ENCODE measurements at regions not wholly inside any gene's neighbourhood (a gene's known extent, or its start where the extent isn't known, plus 50 kb on each side); places are given as distances from the start of the nearest gene placed in this dataset.

DNA sequence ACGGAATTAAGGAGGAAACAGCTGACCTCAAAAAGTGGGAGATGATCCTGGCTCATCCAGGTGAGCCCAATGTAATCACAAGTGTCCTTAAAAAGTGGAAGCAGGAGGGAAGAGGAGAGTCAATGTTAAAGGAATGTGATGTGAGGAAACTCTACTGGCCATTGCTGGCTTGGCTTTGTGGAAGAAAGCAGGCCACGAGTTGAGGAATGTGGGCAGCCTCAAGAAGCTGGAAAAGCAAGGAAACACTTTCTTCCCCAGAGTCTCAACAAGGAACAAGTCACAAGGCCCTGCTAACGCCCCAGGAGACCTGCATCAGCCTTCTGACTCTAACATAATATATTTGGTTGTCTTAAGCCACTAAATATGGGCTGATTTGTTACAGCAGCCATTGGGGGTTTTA, 252.8 kb downstream of the PSAT1 start:
- H3K4me3 Mint-ChIP-seq: no peak overlapping the region
- no peak overlapping the region for H3K27ac Mint-ChIP-seq
- H3K27me3 Mint-ChIP-seq: peaks cover 7% of the 10 kb centered on the region
- H3K9me3 Mint-ChIP-seq: no peaks in the 10 kb centered on the region
- no peaks in the 10 kb centered on the region for H3K36me3 Mint-ChIP-seq (ENCODE audit: low read depth)
- no peaks in the 10 kb centered on the region for H3K4me1 Mint-ChIP-seq (ENCODE audit: low read depth)

GRCh38 chr9:78552802-78553201, 255.9 kb downstream of the PSAT1 start:
- no peak overlapping the region for H3K27ac Mint-ChIP-seq
- no peak overlapping the region for H3K4me3 Mint-ChIP-seq
- no peaks in the 10 kb centered on the region for H3K9me3 Mint-ChIP-seq
- H3K4me1 Mint-ChIP-seq (ENCODE audit: low read depth): no peaks in the 10 kb centered on the region
- peaks cover 5% of the 10 kb centered on the region for H3K27me3 Mint-ChIP-seq
- no peaks in the 10 kb centered on the region for H3K36me3 Mint-ChIP-seq (ENCODE audit: low read depth)

DNA sequence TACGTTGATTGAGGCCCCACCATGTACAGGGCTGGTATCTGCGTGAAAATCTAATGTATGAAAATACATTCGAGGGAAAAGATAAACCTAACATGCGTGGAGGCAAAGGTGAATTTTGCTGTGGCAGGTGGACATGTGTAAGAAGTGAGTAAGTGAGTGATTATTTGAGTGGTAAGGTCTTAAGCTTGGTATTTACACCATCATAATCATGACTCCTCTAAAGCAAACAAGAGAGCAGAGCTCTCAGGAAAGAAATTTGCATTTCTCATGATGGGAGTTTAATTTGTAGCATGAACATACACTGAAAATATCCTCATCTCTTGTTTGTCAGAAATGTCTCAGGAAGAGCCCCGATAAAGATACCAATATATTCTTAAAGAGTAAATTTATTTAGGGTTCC, 260.6 kb downstream of the PSAT1 start:
- Mint-ChIP-seq H3K27me3 (peaks cover 3% of the 10 kb centered on the region), H3K27ac (no peak overlapping the region), H3K36me3 (ENCODE audit: low read depth) (no peaks in the 10 kb centered on the region), H3K9me3 (no peaks in the 10 kb centered on the region), H3K4me3 (no peak overlapping the region), H3K4me1 (ENCODE audit: low read depth) (no peaks in the 10 kb centered on the region)

GRCh38 chr9:78559449-78559885, 262.5 kb downstream of the PSAT1 start:
- Mint-ChIP-seq H3K9me3 (no peaks in the 10 kb centered on the region), H3K4me3 (no peak overlapping the region), H3K4me1 (ENCODE audit: low read depth) (no peaks in the 10 kb centered on the region), H3K27me3 (peaks cover 3% of the 10 kb centered on the region), H3K27ac (no peak overlapping the region), H3K36me3 (ENCODE audit: low read depth) (no peaks in the 10 kb centered on the region)

GRCh38 chr9:78562021-78562420, 265.1 kb downstream of the PSAT1 start:
- Mint-ChIP-seq H3K27me3 (peaks cover 3% of the 10 kb centered on the region), H3K4me3 (no peak overlapping the region), H3K27ac (no peak overlapping the region), H3K36me3 (ENCODE audit: low read depth) (no peaks in the 10 kb centered on the region), H3K9me3 (no peaks in the 10 kb centered on the region), H3K4me1 (ENCODE audit: low read depth) (no peaks in the 10 kb centered on the region)

DNA sequence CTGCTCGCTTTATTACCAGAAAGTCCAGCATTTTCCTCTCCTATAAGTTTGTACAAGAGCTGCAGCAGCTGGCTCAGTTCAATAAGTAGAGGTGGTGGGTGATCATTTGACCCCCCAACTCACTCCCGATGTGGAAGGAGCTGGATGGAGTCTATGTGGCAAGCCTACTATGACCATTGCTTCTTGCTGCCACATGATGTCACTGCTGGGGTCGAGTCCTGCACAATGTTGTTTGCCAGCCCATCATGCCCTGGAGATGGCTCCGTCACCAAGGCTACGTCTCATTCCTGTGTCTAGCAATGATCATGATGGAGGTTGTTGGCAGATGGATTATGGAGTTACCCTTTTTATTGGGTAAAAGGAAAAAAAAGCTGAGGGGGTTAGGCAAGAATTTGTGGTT, 266.3 kb downstream of the PSAT1 start:
- Mint-ChIP-seq H3K4me1 (ENCODE audit: low read depth) (no peaks in the 10 kb centered on the region), H3K36me3 (ENCODE audit: low read depth) (no peaks in the 10 kb centered on the region), H3K27me3 (peaks cover 3% of the 10 kb centered on the region), H3K9me3 (no peaks in the 10 kb centered on the region), H3K4me3 (no peak overlapping the region), H3K27ac (no peak overlapping the region)

DNA sequence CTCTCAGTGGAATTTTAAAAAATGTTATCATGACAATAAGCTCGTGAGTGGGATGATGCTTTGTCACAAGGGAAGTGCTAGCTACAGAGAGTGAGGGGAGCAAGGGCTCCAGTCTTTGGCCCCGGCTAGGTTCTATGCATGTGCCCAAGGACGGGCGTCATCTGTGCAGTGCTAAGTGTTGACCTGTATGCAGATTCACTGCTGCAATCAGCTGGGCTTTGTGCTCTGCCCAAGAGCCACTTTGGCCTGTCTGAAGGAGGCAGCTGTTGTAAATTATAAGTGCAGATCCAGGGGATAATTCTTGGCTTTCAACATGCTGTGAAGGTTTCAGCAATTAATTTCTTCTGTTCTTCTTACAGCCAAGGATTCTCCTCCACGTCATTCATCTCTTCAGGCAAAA, 268.6 kb downstream of the PSAT1 start:
- H3K9me3 Mint-ChIP-seq: no peaks in the 10 kb centered on the region
- no peak overlapping the region for H3K4me3 Mint-ChIP-seq
- peaks cover 3% of the 10 kb centered on the region for H3K27me3 Mint-ChIP-seq
- no peaks in the 10 kb centered on the region for H3K4me1 Mint-ChIP-seq (ENCODE audit: low read depth)
- no peak overlapping the region for H3K27ac Mint-ChIP-seq
- H3K36me3 Mint-ChIP-seq (ENCODE audit: low read depth): no peaks in the 10 kb centered on the region

DNA sequence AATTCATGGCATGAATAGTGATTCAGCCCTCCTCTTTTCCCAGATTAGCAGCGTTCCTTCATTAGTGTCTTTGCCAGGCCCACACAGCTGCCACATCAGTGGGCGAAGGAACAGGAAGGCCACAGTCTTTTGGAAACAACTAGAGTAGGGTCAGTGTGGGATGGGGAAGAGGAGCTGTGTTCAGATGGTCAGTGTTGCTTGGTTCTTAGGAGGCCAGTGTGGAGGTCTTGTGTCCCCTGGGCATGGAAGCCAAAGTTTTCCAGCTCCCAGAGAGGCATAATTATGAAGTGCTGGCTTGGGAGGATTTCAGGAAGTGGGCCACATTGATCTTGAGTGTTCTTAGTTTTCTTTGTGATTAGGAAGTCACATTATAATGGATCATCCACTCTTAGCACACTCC, 269.6 kb downstream of the PSAT1 start:
- H3K27ac Mint-ChIP-seq: no peak overlapping the region
- no peaks in the 10 kb centered on the region for H3K9me3 Mint-ChIP-seq

GRCh38 chr9:78566948-78567675, 270.2 kb downstream of the PSAT1 start:
- Mint-ChIP-seq H3K9me3 (no peaks in the 10 kb centered on the region), H3K4me3 (no peak overlapping the region), H3K4me1 (ENCODE audit: low read depth) (no peaks in the 10 kb centered on the region), H3K27ac (no peak overlapping the region), H3K36me3 (ENCODE audit: low read depth) (no peaks in the 10 kb centered on the region), H3K27me3 (no peaks in the 10 kb centered on the region)

More for the DNA sequence above, 269.6 kb downstream of the PSAT1 start:
- Mint-ChIP-seq H3K36me3 (ENCODE audit: low read depth) (no peaks in the 10 kb centered on the region), H3K4me3 (no peak overlapping the region), H3K27me3 (peaks cover 3% of the 10 kb centered on the region), H3K4me1 (ENCODE audit: low read depth) (no peaks in the 10 kb centered on the region)

DNA sequence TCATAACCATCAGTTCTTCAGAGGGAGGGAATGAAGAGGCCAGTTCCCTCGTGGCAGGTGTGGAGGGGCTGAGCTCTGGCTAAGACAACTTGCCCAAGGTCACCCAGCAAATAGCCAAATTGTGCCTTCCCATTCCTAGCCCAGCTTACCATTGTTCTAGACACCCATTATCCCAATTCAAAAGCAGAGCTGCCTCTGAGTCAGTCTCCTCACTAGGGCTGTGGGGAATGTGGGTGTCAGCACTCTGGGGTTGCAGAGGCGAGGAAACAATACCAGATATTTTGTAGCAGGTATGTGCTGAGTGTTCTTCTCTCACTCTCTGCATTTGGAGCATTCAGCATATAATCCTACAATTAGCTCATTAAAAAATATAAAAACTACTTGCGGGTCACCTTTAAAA, 270.8 kb downstream of the PSAT1 start:
- Mint-ChIP-seq H3K27ac (no peak overlapping the region), H3K27me3 (no peaks in the 10 kb centered on the region), H3K36me3 (ENCODE audit: low read depth) (no peaks in the 10 kb centered on the region), H3K9me3 (no peaks in the 10 kb centered on the region), H3K4me3 (no peak overlapping the region), H3K4me1 (ENCODE audit: low read depth) (no peaks in the 10 kb centered on the region)

DNA sequence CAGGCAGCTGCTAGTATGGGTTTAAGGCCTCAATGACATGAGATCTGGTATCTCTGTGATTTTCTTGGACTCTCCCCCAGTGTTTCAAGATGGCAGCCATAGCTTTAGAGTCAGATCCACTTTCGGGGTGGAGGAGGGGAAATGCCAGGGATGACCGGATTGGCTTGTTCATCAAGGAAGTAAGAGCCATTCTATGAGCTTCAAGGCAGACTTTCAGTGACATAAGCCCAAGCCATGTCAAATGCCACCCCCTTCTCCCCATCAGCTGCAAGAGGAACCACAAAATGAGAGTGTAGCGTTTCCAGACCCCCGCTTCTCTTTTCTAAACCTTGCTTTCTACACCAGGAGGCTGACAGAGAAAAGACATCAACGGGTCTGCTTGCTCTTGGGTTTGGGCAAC, 271.8 kb downstream of the PSAT1 start:
- no peaks in the 10 kb centered on the region for H3K9me3 Mint-ChIP-seq

GRCh38 chr9:78572266-78572665, 275.3 kb downstream of the PSAT1 start:
- no peaks in the 10 kb centered on the region for H3K9me3 Mint-ChIP-seq
- peaks cover 5% of the 10 kb centered on the region for H3K27me3 Mint-ChIP-seq
- no peak overlapping the region for H3K4me3 Mint-ChIP-seq
- H3K36me3 Mint-ChIP-seq (ENCODE audit: low read depth): no peaks in the 10 kb centered on the region
- H3K27ac Mint-ChIP-seq: no peak overlapping the region
- H3K4me1 Mint-ChIP-seq (ENCODE audit: low read depth): no peaks in the 10 kb centered on the region

More for the DNA sequence above, 271.8 kb downstream of the PSAT1 start:
- no peaks in the 10 kb centered on the region for H3K4me1 Mint-ChIP-seq (ENCODE audit: low read depth)
- H3K27me3 Mint-ChIP-seq: no peaks in the 10 kb centered on the region
- no peak overlapping the region for H3K4me3 Mint-ChIP-seq
- H3K27ac Mint-ChIP-seq: no peak overlapping the region
- H3K36me3 Mint-ChIP-seq (ENCODE audit: low read depth): no peaks in the 10 kb centered on the region

DNA sequence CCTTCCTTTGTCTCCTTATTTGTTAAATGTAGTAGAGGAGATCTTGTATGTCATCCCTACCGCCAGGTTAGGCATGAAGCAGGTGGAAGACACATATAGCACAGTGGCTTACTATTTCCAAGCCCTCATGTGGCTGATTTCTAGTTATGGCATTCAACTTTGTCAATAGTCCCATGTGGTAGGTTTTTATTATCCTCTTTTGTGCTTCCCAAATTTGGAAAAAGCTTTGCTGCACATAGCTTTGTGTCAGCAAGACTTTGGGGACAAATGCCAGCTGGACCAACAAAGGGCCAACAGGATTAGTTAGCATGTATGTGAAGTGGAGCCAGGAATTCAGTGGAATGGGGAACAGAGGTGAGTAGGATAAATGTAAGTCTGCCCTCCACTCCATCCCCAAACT, 276.3 kb downstream of the PSAT1 start:
- H3K4me1 Mint-ChIP-seq (ENCODE audit: low read depth): no peaks in the 10 kb centered on the region
- H3K4me3 Mint-ChIP-seq: no peak overlapping the region
- no peak overlapping the region for H3K27ac Mint-ChIP-seq
- H3K9me3 Mint-ChIP-seq: no peaks in the 10 kb centered on the region
- H3K36me3 Mint-ChIP-seq (ENCODE audit: low read depth): no peaks in the 10 kb centered on the region
- H3K27me3 Mint-ChIP-seq: peaks cover 5% of the 10 kb centered on the region

GRCh38 chr9:78573669-78574068, 276.7 kb downstream of the PSAT1 start:
- Mint-ChIP-seq H3K4me1 (ENCODE audit: low read depth) (no peaks in the 10 kb centered on the region), H3K9me3 (no peaks in the 10 kb centered on the region), H3K27ac (no peak overlapping the region), H3K4me3 (no peak overlapping the region), H3K36me3 (ENCODE audit: low read depth) (no peaks in the 10 kb centered on the region), H3K27me3 (peaks cover 5% of the 10 kb centered on the region)

GRCh38 chr9:78574354-78575045, 277.6 kb downstream of the PSAT1 start:
- no peak overlapping the region for H3K4me3 Mint-ChIP-seq
- H3K27ac Mint-ChIP-seq: no peak overlapping the region
- peaks cover 5% of the 10 kb centered on the region for H3K27me3 Mint-ChIP-seq
- no peaks in the 10 kb centered on the region for H3K9me3 Mint-ChIP-seq
- H3K4me1 Mint-ChIP-seq (ENCODE audit: low read depth): no peaks in the 10 kb centered on the region
- H3K36me3 Mint-ChIP-seq (ENCODE audit: low read depth): no peaks in the 10 kb centered on the region

GRCh38 chr9:78575081-78575480, 278.2 kb downstream of the PSAT1 start:
- Mint-ChIP-seq H3K4me3 (no peak overlapping the region), H3K27ac (no peak overlapping the region), H3K9me3 (no peaks in the 10 kb centered on the region), H3K4me1 (ENCODE audit: low read depth) (no peaks in the 10 kb centered on the region), H3K27me3 (peaks cover 5% of the 10 kb centered on the region), H3K36me3 (ENCODE audit: low read depth) (no peaks in the 10 kb centered on the region)

All from stimulated activated naive CD8-positive, alpha-beta T cell treated with anti-CD3 and anti-CD28 coated beads, Interleukin-15, Interleukin-2, amounts not matched to agents 100 ng/mL and 50 ng/mL, for 24 hours (primary cell).